GM18909 (cell line): ENCODE measurements at regions not wholly inside any gene's neighbourhood (a gene's known extent, or its start where the extent isn't known, plus 50 kb on each side); places are given as distances from the start of the nearest gene placed in this dataset.
"Not testable (repeated sequence)": the region's sequence is repeated elsewhere in the genome, so short reads cannot be mapped to it uniquely, and the experiment has no call there.

Experiments
- ATAC-seq: cut with Tn5 transposase; IDR thresholded peaks from one replicate; pipeline ENCODE4 v1.9.1; 2021; ENCODE audit warnings: mild to moderate bottlenecking; ENCODE audit not compliant: unreplicated experiment, poor library complexity

DNA sequence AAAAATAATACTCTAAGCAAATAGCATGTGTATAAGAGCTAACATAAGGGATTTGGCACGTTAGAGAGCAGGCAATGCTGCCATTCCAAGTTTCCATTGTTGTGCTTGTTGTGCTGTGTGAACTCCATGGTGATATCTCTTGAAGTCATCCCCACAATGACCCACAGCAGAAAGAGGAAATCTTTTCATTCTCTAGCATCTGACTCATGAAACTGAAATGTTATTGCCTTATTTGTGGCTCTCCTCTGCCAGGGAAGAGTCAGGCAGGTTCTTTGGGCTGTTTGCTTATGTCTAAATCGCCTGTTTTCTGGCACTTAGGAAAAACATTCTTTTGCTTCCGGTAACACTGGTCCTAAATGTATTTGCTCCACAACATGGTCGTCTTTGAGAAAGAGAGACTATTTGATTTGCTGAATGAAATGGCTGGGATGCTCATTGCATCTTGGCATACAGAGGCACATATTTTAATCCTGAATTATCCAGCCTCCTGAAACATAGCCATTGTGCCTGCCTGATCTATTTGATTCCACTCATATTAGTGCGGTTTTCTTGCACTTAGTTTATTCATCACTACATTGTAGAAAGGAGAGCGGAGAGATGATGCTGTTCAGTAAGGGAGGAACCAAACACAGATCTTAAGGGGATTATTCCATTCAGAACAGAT, 188.8 kb downstream of the CSNK1G3 start:
- ATAC-seq, result no peak

DNA sequence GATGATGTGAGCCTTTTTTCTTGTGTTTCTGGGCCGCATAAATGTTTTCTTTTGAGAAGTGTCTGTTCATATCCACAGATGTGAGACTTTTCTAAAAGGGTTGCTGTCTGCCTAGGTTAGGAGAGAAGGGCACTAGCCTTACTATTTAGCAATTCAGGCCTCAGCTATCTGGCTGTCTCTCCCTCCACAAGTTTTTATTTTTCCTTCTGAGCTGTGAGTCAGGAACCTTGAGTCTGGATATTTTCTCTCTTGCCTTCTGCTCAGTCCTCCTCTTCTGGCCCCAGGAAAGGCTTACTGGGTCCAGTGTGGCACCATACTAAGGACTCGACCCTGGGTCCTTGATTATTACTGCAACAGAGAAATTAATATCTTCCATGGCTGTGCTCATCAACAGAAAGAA, 187.6 kb downstream of the CSNK1G3 start:
- no peak for ATAC-seq

DNA sequence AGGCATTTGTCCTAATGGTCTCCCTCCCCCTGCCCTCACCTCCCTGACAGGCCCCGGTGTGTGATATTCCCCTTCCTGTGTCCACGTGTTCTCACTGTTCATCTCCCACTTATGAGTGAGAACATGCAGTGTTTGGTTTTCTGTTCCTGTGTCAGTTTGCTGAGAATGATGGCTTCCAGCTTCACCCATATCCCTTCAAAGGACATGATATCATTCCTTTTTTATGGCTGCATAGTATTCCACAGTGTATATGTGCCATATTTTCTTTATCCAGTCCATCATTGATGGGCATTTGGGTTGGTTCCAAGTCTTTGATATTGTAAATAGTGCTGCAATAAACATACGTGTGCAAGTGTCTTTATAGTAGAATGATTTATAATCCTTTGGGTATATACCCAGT, 187.0 kb downstream of the CSNK1G3 start:
- ATAC-seq, result not testable (repeated sequence)

DNA sequence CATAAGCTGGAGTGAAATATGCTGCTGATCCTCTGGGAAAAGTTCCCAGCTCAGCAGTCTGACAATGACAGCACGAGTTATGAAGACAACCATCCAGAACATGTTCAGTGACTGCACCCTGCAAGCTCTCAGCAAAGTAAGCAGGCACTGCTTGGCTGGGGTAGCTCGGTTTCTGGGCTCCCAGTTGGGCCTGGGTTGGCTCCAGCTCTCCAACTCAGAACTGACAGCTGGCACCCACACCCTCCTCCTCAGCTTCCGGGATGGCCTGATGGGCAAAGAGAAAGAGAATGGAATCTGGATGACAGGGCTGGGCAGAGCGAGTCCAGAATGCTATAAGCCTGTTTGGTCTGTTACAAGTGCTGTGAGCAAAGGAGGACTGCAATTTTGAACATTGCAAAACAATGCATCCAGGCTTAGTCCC, 185.0 kb downstream of the CSNK1G3 start:
- ATAC-seq, result no peak

- ATAC-seq, result no peak
Measured at GRCh38 chr5:123690821-123691220, 178.8 kb downstream of the CSNK1G3 start.

DNA sequence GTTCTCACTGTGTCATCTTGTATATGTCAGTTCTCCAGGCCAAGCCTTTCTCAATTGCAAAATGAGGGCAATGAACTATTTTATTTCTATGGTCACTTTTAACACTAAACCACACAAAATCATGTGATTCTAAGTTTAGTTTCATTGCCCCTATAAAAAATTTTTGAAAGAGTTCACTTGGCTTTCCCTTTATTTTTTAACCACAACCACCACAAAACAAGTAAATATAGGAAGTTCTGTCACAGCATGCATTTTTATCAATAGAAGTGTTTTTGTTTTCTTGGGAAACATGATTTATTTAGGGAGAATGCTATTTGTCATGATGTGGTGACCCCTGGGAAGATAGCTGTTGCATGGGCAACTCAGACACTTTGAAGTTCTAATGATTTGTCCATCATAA, 169.1 kb downstream of the CSNK1G3 start:
- no peak for ATAC-seq

DNA sequence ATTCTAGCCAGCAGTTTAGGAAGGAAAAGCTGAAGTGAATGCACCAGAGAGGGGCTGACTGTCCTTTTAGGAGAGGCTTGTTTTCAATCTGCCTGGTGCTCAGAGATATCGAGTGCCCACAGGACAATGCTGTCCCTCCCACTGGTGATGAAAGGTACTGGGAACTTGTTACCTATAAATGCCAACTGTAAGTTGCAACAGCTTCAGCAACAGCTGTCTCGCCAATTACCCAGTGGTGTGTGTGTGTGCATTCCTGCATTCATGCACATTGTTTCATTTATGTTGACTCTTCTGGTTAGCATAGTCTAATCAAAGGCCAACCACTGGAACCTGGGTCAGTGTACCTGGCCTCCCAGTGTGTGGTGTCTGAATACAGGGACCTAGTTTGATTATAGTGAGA, 161.1 kb downstream of the CSNK1G3 start:
- ATAC-seq, result no peak

GRCh38 chr5:123671711-123672456, 159.9 kb downstream of the CSNK1G3 start:
- no peak for ATAC-seq

DNA sequence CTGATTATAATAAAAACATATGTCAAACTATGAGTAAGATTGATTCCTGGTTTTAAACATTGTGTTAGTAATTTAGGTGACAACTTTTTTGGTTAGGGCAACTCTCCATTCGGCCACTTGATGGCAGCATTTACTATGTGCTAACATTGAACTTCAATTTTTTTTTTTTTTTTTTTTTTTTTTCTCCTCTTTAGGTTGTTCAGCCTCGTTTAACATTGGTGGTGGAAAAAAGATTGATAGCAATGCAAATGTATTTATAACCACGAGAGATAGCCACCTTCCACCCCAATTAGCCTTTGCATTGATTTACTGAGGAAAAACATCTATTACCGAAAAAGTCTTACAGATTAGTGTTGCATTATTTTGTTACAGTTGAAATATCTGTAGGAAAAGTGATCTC, 159.1 kb downstream of the CSNK1G3 start:
- peak; percentile 65 for ATAC-seq
